Ovary (tissue), 7 donors: ENCODE measurements at regions not wholly inside any gene's neighbourhood (a gene's known extent, or its start where the extent isn't known, plus 50 kb on each side); places are given as distances from the start of the nearest gene placed in this dataset.

Experiments
- DNase-seq, 5 donors: peaks; one replicate each; pipeline ENCODE4 v3.0.0-alpha.2; 2019 to 2020
- H3K27ac ChIP-seq, 2 donors: fragments of 200-600 bp; one replicate each; pipeline versions ENCODE4 v1.5.1 to v1.8.0; 2019 to 2022
- H3K27me3 ChIP-seq: fragments of 200-600 bp; one replicate; pipeline ENCODE4 v1.8.0; 2022
- H3K36me3 ChIP-seq: fragments of 200-600 bp; sonication (generic); one replicate; pipeline ENCODE4 v1.5.1; 2019
- H3K4me1 ChIP-seq: one replicate; pipeline ENCODE4 v1.8.1; 2013; ENCODE audit warnings: mild to moderate bottlenecking, moderate library complexity; ENCODE audit not compliant: insufficient read depth
- H3K4me3 ChIP-seq: fragments of 200-600 bp; sonication (generic); one replicate; pipeline ENCODE4 v1.5.1; 2017
- H3K9me3 ChIP-seq, 2 donors: fragments of 200-600 bp in 1 of 2; sonication (generic) in 1 of 2; one replicate each; pipeline versions ENCODE4 v1.5.1 to v1.8.1; 2013 to 2019; ENCODE audit warnings: mild to moderate bottlenecking in 1 of 2, moderate library complexity in 1 of 2
- CTCF ChIP-seq, 3 donors: fragments of 450-650 bp in 2 of 3; fragments of 200-600 bp in 1 of 3; IDR thresholded peaks; one replicate each; pipeline versions ENCODE4 v1.5.1 to v1.8.0; 2016 to 2022; ENCODE audit warnings: antibody characterized with exemption in 3 of 3, mild to moderate bottlenecking in 1 of 3
- EP300 ChIP-seq: sonication (generic); formaldehyde crosslinking; IDR thresholded peaks from one replicate; pipeline ENCODE4 v1.6.1; 2017; ENCODE audit warnings: antibody characterized with exemption
- POLR2A ChIP-seq: fragments of 450-650 bp; IDR thresholded peaks from one replicate; pipeline ENCODE4 v1.6.1; 2017; ENCODE audit warnings: antibody characterized with exemption, mild to moderate bottlenecking, moderate library complexity
- WGBS, 3 donors: extraction: QIAGEN DNeasy Blood & Tissue Kit in 1 of 3; methylation state at CpG; one replicate each; pipeline versions ENCODE4 v1.1.5 to v1.1.7; 2013 to 2017; 5-methylcytosine and 5-hydroxymethylcytosine counted together
- intact Hi-C, 4 donors: fragments of 100-400 bp; cut with DNase I; formaldehyde crosslinking; loops; one replicate each; pipeline versions ENCODE4 v1.11.0 to v1.15.1; 2022 to 2023
- donor health status: DM: no; HTN: no; CAD: no; lungs with moderate emphysema.
- donor health status: DM: no; HTN: no; CAD: no.
- donor health status: Bipolar disorder and iron deficiency.
- donor health status: DM: no; HTN: no; CAD: no.
- donor health status: DM: yes; HTN: yes; CAD: no.

- Histone ChIP-seq H3K27ac (no peak overlapping the region), H3K27me3 (no peaks in the 10 kb centered on the region), H3K36me3 (no peaks in the 10 kb centered on the region), H3K4me1 (no peaks in the 10 kb centered on the region), H3K9me3 (no peaks in the 10 kb centered on the region), H3K4me3 (no peak overlapping the region)
- intact Hi-C loops: no loop called here
- WGBS, 3 donors: 90 to 96% (median 92%) methylated on average over 2 of the region's 2 CpGs
- no peak for DNase-seq
- TF ChIP-seq CTCF (IDR thresholded peaks at IDR 0.05) (no peak), EP300 (no peak), POLR2A (no peak)
Observed at GRCh38 chr7:85475476-85475875, 288.6 kb upstream of the SEMA3D start.

DNA sequence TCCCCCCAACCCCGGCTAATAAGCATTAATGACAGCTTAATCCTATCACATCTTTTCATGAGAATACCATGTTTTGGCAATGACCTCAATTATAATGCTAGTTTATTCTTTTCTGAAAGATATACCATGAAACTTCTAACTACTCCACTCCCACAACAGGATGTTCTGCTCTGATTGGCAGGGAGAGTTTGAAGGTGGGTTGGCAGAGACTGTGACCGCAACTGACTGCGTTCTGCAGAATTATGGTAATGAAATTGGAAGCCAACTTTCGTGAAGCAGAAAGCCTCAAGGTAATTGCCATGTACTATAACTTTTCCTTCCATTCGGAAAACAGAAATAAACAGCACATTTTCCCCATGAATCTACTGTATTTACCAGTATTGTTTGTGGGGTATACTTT lies 288.2 kb upstream of the SEMA3D start:
- Histone ChIP-seq H3K4me1 (no peaks in the 10 kb centered on the region), H3K4me3 (no peak overlapping the region), H3K27ac (no peak overlapping the region), H3K9me3 (no peaks in the 10 kb centered on the region), H3K36me3 (no peaks in the 10 kb centered on the region), H3K27me3 (no peaks in the 10 kb centered on the region)
- intact Hi-C loops: no loop called here
- TF ChIP-seq EP300 (no peak), CTCF (IDR thresholded peaks at IDR 0.05) (no peak)
- 79 to 89% (median 88%) methylated on average over 5 of the region's 5 CpGs for WGBS, 3 donors
- DNase-seq: no peak

GRCh38 chr7:85474234-85474633 lies 287.4 kb upstream of the SEMA3D start:
- TF ChIP-seq CTCF (IDR thresholded peaks at IDR 0.05) (no peak), EP300 (no peak), POLR2A (no peak)
- Histone ChIP-seq H3K27ac (no peak overlapping the region), H3K4me1 (no peaks in the 10 kb centered on the region), H3K27me3 (no peaks in the 10 kb centered on the region), H3K4me3 (no peak overlapping the region), H3K9me3 (no peaks in the 10 kb centered on the region), H3K36me3 (no peaks in the 10 kb centered on the region)
- 75 to 84% (median 83%) methylated on average over 2 of the region's 2 CpGs for WGBS, 3 donors
- intact Hi-C loops: no loop called here
- DNase-seq: no peak

- no peaks in the 10 kb centered on the region for H3K4me1 ChIP-seq
- TF ChIP-seq CTCF (IDR thresholded peaks at IDR 0.05) (no peak), EP300 (no peak), POLR2A (no peak)
- H3K4me3 ChIP-seq: no peak overlapping the region
- H3K27ac ChIP-seq: no peak overlapping the region
- intact Hi-C loops: no loop called here
- H3K27me3 ChIP-seq: no peaks in the 10 kb centered on the region
- H3K9me3 ChIP-seq: no peaks in the 10 kb centered on the region
- H3K36me3 ChIP-seq: no peaks in the 10 kb centered on the region
- no peak for DNase-seq
- WGBS, 3 donors: 22 to 60% (median 38%) methylated on average over 3 of the region's 3 CpGs
Observed at GRCh38 chr7:85471740-85472139, 284.9 kb upstream of the SEMA3D start.

DNA sequence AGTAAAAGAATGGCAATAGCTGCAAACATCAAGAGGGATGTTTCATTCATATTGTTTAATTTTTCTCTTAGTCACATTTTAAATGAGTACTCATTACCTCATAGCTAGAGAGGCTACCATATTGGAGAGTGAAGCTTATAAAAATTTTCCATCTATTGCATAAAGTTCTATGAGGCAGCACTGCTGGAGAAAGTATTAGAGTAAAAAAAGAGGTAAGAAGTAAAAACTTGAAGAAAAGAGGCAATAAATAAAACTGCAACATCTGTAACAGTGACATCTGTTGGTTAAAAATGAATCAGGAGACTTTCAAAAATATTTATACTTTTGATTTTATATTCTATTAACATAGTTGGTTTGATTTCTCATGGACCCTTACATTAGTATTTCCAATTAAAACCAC lies 284.5 kb upstream of the SEMA3D start:
- intact Hi-C loops: no loop called here
- no peaks in the 10 kb centered on the region for H3K36me3 ChIP-seq
- H3K9me3 ChIP-seq: no peaks in the 10 kb centered on the region
- H3K4me3 ChIP-seq: no peak overlapping the region
- no peak for TF ChIP-seq POLR2A
- no peak for TF ChIP-seq EP300
- TF ChIP-seq CTCF (IDR thresholded peaks at IDR 0.05): no peak
- DNase-seq: no peak
- no peak overlapping the region for H3K27ac ChIP-seq
- H3K27me3 ChIP-seq: no peaks in the 10 kb centered on the region
- H3K4me1 ChIP-seq: no peaks in the 10 kb centered on the region
